Stomach (tissue), 8 donors: ENCODE measurements at regions not wholly inside any gene's neighbourhood (a gene's known extent, or its start where the extent isn't known, plus 50 kb on each side); places are given as distances from the start of the nearest gene placed in this dataset.
A peak's percentile ranks its signal among the peaks of the same experiment; 100 is the strongest.

Source experiments
- DNase-seq, 2 donors: peaks; one replicate each; pipeline versions ENCODE4 v3.0.0 to v3.0.0-alpha.2; 2013 to 2019
- H3K27ac ChIP-seq, 5 donors: fragments of 200-600 bp in 4 of 5; sonication (generic) in 4 of 5; one replicate each; pipeline ENCODE4 v1.5.1; 2013 to 2019; ENCODE audit warnings: mild to moderate bottlenecking in 1 of 5, moderate library complexity in 1 of 5
- H3K27me3 ChIP-seq, 3 donors: fragments of 200-600 bp; sonication (generic); one replicate each; pipeline ENCODE4 v1.5.1; 2017 to 2019; ENCODE audit warnings: mixed run types in 1 of 3
- H3K36me3 ChIP-seq, 4 donors: fragments of 200-600 bp; sonication (generic); 1 replicate in 3 of 4; 2 replicates in 1 of 4; pipeline ENCODE4 v1.5.1; 2016 to 2019
- H3K4me1 ChIP-seq, 4 donors: fragments of 200-600 bp; sonication (generic); one replicate each; pipeline ENCODE4 v1.5.1; 2016 to 2019
- H3K4me3 ChIP-seq, 4 donors: fragments of 200-600 bp; sonication (generic) in 3 of 4; one replicate each; pipeline ENCODE4 v1.5.1; 2016 to 2019; ENCODE audit warnings: mild to moderate bottlenecking in 1 of 4
- H3K9me3 ChIP-seq, 4 donors: fragments of 200-600 bp; sonication (generic); one replicate each; pipeline ENCODE4 v1.5.1; 2016 to 2019
- CTCF ChIP-seq, 7 experiments: fragments of 450-650 bp in 4 of 7; fragments of 200-600 bp in 3 of 7; sonication (generic) in 3 of 7; IDR thresholded peaks; one replicate each; pipeline ENCODE4 v1.5.1; 2016 to 2019; ENCODE audit warnings: antibody characterized with exemption in 7 of 7, control low read depth in 2 of 7, mild to moderate bottlenecking in 1 of 7
- EP300 ChIP-seq: sonication (generic); formaldehyde crosslinking; IDR thresholded peaks from one replicate; pipeline ENCODE4 v1.6.1; 2017; ENCODE audit warnings: antibody characterized with exemption
- POLR2A ChIP-seq, 4 donors: fragments of 450-650 bp; IDR thresholded peaks; one replicate each; pipeline ENCODE4 v1.6.1; 2016; ENCODE audit warnings: antibody characterized with exemption in 4 of 4, control low read depth in 2 of 4, mild to moderate bottlenecking in 1 of 4, moderate library complexity in 1 of 4
- POLR2AphosphoS5 ChIP-seq, 3 donors: sonication (generic); formaldehyde crosslinking; IDR thresholded peaks; one replicate each; pipeline ENCODE4 v1.6.1; 2016; ENCODE audit warnings: antibody characterized with exemption in 3 of 3
- WGBS, 5 donors: extraction: QIAGEN DNeasy Blood & Tissue Kit in 3 of 5; methylation state at CpG; one replicate each; pipeline versions ENCODE4 v1.1.5 to v1.1.7; 2013 to 2018; 5-methylcytosine and 5-hydroxymethylcytosine counted together
- intact Hi-C: fragments of 100-400 bp; cut with DNase I; formaldehyde crosslinking; loops from one replicate; pipeline ENCODE4 v1.15.1; 2023; ENCODE audit warnings: low total_unique reads
- donor health status: healthy with polysubstance abuse.
- donor health status: Bipolar disorder and iron deficiency.
- donor health status: healthy.

DNA sequence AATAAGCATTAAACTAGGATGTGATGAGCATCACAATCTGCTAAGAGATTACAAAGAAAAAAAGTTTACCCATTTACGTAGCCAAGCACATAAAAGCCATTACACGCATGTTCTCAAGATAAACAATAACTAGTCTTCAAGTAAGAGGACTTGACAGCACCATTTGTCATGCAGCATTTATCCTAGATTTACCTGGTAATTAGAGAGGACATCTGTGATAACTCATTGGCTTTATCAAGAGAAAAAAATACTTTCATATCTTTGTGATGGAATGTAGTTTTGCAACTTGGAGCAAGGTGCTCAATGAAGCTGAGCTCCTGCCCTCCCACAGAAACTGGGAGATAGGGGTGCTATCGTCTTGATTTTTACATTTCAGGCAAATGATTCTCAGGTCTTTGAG is 1023.7 kb downstream of the FSCB start:
- H3K9me3 ChIP-seq, result no peaks in the 10 kb centered on the region
- H3K27me3 ChIP-seq, result no peaks in the 10 kb centered on the region
- TF ChIP-seq CTCF (IDR thresholded peaks at IDR 0.05) (no peak), POLR2A (IDR thresholded peaks at IDR 0.05) (no peak), POLR2AphosphoS5 (IDR thresholded peaks at IDR 0.05) (no peak), EP300 (no peak)
- H3K27ac ChIP-seq, result no peak overlapping the region
- no peak for DNase-seq
- no peaks in the 10 kb centered on the region for H3K4me1 ChIP-seq
- H3K36me3 ChIP-seq, result no peaks in the 10 kb centered on the region
- intact Hi-C loops, result no loop called here
- H3K4me3 ChIP-seq, result no peak overlapping the region
- 23 to 38% (median 30%) methylated on average over 3 of the region's 3 CpGs for WGBS, 5 donors

GRCh38 chr14:43481864-43482263 is 1025.2 kb downstream of the FSCB start:
- Histone ChIP-seq H3K36me3 (no peaks in the 10 kb centered on the region), H3K27ac (no peak overlapping the region), H3K27me3 (no peaks in the 10 kb centered on the region), H3K4me3 (no peak overlapping the region), H3K9me3 (no peaks in the 10 kb centered on the region), H3K4me1 (no peaks in the 10 kb centered on the region)
- intact Hi-C loops, result no loop called here
- 88 to 96% (median 92%) methylated on average over 2 of the region's 2 CpGs for WGBS, 5 donors
- no peak for DNase-seq
- TF ChIP-seq EP300, result no peak
- TF ChIP-seq POLR2AphosphoS5 (IDR thresholded peaks at IDR 0.05), result no peak
- no peak for TF ChIP-seq CTCF (IDR thresholded peaks at IDR 0.05)
- TF ChIP-seq POLR2A (IDR thresholded peaks at IDR 0.05), result no peak

- 86 to 100% (median 95%) methylated on average over 1 of the region's 1 CpG for WGBS, 5 donors
Observed at GRCh38 chr14:43480976-43481375, 1026.1 kb downstream of the FSCB start.

GRCh38 chr14:43479596-43480195 is 1027.4 kb downstream of the FSCB start:
- TF ChIP-seq POLR2AphosphoS5 (IDR thresholded peaks at IDR 0.05) (no peak), POLR2A (IDR thresholded peaks at IDR 0.05) (no peak), EP300 (no peak), CTCF (IDR thresholded peaks at IDR 0.05) (no peak)
- no peaks in the 10 kb centered on the region for H3K9me3 ChIP-seq
- H3K27ac ChIP-seq, result no peak overlapping the region
- H3K4me3 ChIP-seq, result no peak overlapping the region
- WGBS, 5 donors, result 60 to 69% (median 63%) methylated on average over 2 of the region's 2 CpGs
- H3K4me1 ChIP-seq, result no peaks in the 10 kb centered on the region
- intact Hi-C loops, result no loop called here
- H3K36me3 ChIP-seq, result no peaks in the 10 kb centered on the region
- peak in 1 of 2 donors; percentile 1 for DNase-seq
- no peaks in the 10 kb centered on the region for H3K27me3 ChIP-seq

More at GRCh38 chr14:43480976-43481375, 1026.1 kb downstream of the FSCB start:
- Histone ChIP-seq H3K4me3 (no peak overlapping the region), H3K9me3 (no peaks in the 10 kb centered on the region), H3K27ac (no peak overlapping the region), H3K27me3 (no peaks in the 10 kb centered on the region), H3K4me1 (no peaks in the 10 kb centered on the region), H3K36me3 (no peaks in the 10 kb centered on the region)
- intact Hi-C loops, result no loop called here
- DNase-seq, result no peak
- no peak for TF ChIP-seq POLR2AphosphoS5 (IDR thresholded peaks at IDR 0.05)
- TF ChIP-seq CTCF (IDR thresholded peaks at IDR 0.05), result no peak
- no peak for TF ChIP-seq EP300
- TF ChIP-seq POLR2A (IDR thresholded peaks at IDR 0.05), result no peak
